Stimulated activated CD4-positive, alpha-beta T cell treated with anti-CD3 and anti-CD28 coated beads, Interleukin-1b, Interleukin-23, amount 100 ng/mL, for 1 hour (primary cell): ENCODE measurements at regions not wholly inside any gene's neighbourhood (a gene's known extent, or its start where the extent isn't known, plus 50 kb on each side); places are given as distances from the start of the nearest gene placed in this dataset.

ENCODE experiments used
- DNase-seq, 2 donors: peaks; one replicate each; pipeline ENCODE4 v3.0.0-alpha.2; 2020; ENCODE audit warnings: low read depth in 2 of 2

GRCh38 chr4:180792541-180792940 lies 1450.7 kb upstream of the TENM3 start:
- no peak for DNase-seq

GRCh38 chr4:180794333-180794732 lies 1448.9 kb upstream of the TENM3 start:
- DNase-seq = no peak

GRCh38 chr4:180798036-180798577 lies 1445.1 kb upstream of the TENM3 start:
- no peak for DNase-seq

GRCh38 chr4:180799798-180800197 lies 1443.4 kb upstream of the TENM3 start:
- DNase-seq = no peak

GRCh38 chr4:180805101-180805500 lies 1438.1 kb upstream of the TENM3 start:
- DNase-seq = no peak

- no peak for DNase-seq
These were observed 1434.3 kb upstream of the TENM3 start for GRCh38 chr4:180808862-180809261.

- DNase-seq = no peak
These were observed 1433.8 kb upstream of the TENM3 start for GRCh38 chr4:180809439-180809838.

GRCh38 chr4:180810581-180810980 lies 1432.6 kb upstream of the TENM3 start:
- no peak for DNase-seq

GRCh38 chr4:180811556-180811955 lies 1431.6 kb upstream of the TENM3 start:
- DNase-seq = no peak

GRCh38 chr4:180812783-180813182 lies 1430.4 kb upstream of the TENM3 start:
- no peak for DNase-seq

GRCh38 chr4:180814875-180815417 lies 1428.3 kb upstream of the TENM3 start:
- DNase-seq = no peak

- DNase-seq = no peak
These were observed 1425.7 kb upstream of the TENM3 start for GRCh38 chr4:180817529-180817928.

- DNase-seq = no peak
These were observed 1420.1 kb upstream of the TENM3 start for GRCh38 chr4:180823108-180823507.

GRCh38 chr4:180827232-180828009 lies 1415.8 kb upstream of the TENM3 start:
- no peak for DNase-seq

GRCh38 chr4:180828455-180829018 lies 1414.7 kb upstream of the TENM3 start:
- no peak for DNase-seq

GRCh38 chr4:180832073-180832472 lies 1411.1 kb upstream of the TENM3 start:
- DNase-seq = no peak

- no peak for DNase-seq
These were observed 1403.1 kb upstream of the TENM3 start for GRCh38 chr4:180840142-180840541.

GRCh38 chr4:180850318-180850940 lies 1392.8 kb upstream of the TENM3 start:
- DNase-seq = no peak

GRCh38 chr4:180852738-180853137 lies 1390.5 kb upstream of the TENM3 start:
- DNase-seq = no peak

GRCh38 chr4:180855184-180855583 lies 1388.0 kb upstream of the TENM3 start:
- DNase-seq = no peak

GRCh38 chr4:180860089-180860720 lies 1383.0 kb upstream of the TENM3 start:
- DNase-seq = no peak

- DNase-seq = no peak
These were observed 1381.6 kb upstream of the TENM3 start for GRCh38 chr4:180861651-180862050.
